AG09309 (cell line): ENCODE measurements at regions not wholly inside any gene's neighbourhood (a gene's known extent, or its start where the extent isn't known, plus 50 kb on each side); places are given as distances from the start of the nearest gene placed in this dataset.

Source experiments
- DNase-seq: peaks from one replicate; pipeline ENCODE4 v3.0.0-alpha.2; 2010; ENCODE audit warnings: low read depth
- H3K4me3 ChIP-seq: 2 replicates; pipeline ENCODE4 v1.5.1; 2011; ENCODE audit warnings: mild to moderate bottlenecking, low read depth, low read length, moderate library complexity; ENCODE audit not compliant: control insufficient read depth
- TF ChIP-seq, protein P1 (sequence below): IDR thresholded peaks from 2 replicates; pipeline ENCODE4 v1.5.1; 2011; ENCODE audit warnings: mild to moderate bottlenecking, low read depth, low read length, inconsistent platforms; ENCODE audit not compliant: insufficient read depth, control insufficient read depth; ENCODE audit errors: missing control alignments

GRCh38 chr22:27269751-27270543 lies 531.6 kb downstream of the MN1 start:
- TF ChIP-seq, protein P1, sequence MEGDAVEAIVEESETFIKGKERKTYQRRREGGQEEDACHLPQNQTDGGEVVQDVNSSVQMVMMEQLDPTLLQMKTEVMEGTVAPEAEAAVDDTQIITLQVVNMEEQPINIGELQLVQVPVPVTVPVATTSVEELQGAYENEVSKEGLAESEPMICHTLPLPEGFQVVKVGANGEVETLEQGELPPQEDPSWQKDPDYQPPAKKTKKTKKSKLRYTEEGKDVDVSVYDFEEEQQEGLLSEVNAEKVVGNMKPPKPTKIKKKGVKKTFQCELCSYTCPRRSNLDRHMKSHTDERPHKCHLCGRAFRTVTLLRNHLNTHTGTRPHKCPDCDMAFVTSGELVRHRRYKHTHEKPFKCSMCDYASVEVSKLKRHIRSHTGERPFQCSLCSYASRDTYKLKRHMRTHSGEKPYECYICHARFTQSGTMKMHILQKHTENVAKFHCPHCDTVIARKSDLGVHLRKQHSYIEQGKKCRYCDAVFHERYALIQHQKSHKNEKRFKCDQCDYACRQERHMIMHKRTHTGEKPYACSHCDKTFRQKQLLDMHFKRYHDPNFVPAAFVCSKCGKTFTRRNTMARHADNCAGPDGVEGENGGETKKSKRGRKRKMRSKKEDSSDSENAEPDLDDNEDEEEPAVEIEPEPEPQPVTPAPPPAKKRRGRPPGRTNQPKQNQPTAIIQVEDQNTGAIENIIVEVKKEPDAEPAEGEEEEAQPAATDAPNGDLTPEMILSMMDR: no peak
- DNase-seq: no peak
- no peak overlapping the region for H3K4me3 ChIP-seq

DNA sequence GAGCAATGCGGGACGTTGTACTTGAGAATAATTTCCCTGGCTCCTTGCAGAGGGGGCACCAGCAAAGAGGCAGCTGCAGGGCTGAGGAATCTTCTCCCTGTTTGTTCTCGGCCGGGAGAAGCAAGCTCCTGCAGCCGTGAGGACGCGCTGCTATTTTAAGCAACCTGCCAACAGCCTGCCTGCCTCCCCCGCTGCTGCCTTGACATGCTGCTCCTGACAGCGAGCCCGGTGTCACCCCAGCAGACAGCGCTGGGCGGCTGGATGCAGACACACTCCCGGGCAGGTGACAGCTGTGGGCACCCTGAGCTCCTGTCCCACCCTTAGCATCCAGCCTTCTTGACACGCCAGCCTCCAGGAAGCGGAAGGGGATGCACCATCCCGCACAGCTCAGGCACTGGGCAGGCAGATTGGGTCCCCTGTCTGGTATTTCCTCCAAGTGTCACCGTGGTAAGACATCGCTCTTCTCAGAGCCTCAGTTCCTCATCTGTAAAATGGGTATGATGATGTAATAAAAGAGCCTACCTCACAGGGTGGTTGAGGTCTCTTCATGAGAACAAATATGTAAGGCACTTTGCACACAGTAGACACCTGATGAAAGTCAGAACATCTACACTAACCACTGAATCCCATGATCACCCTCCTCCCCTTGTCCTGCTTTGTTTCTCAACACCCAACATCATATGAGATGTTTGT lies 530.6 kb downstream of the MN1 start:
- DNase-seq: no peak
- no peak overlapping the region for H3K4me3 ChIP-seq
- TF ChIP-seq, protein P1: no peak

GRCh38 chr22:27273436-27273835 lies 528.1 kb downstream of the MN1 start:
- DNase-seq: no peak
- TF ChIP-seq, protein P1: no peak

DNA sequence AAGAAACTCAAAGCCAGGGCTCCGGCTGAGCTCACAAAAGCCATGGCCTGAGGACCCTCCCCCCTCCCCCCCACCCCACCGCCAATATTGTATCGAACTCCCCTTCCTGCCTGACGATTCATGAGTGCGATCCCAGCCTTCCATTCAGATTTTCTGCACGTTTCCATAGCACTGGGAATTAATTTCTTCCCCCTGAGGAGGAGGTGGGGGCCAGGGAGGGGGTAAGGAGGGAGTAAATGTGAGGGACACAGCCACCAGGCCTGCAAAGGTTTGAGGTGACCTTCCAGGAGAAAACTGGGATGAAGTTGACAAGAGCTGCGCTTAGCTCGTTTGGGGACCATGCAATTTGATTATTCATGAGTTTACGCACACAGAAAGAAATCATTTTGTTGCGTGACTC lies 527.7 kb downstream of the MN1 start:
- TF ChIP-seq, protein P1: no peak
- no peak for DNase-seq
- H3K4me3 ChIP-seq: no peak overlapping the region

More at GRCh38 chr22:27273436-27273835, 528.1 kb downstream of the MN1 start:
- H3K4me3 ChIP-seq: no peak overlapping the region

DNA sequence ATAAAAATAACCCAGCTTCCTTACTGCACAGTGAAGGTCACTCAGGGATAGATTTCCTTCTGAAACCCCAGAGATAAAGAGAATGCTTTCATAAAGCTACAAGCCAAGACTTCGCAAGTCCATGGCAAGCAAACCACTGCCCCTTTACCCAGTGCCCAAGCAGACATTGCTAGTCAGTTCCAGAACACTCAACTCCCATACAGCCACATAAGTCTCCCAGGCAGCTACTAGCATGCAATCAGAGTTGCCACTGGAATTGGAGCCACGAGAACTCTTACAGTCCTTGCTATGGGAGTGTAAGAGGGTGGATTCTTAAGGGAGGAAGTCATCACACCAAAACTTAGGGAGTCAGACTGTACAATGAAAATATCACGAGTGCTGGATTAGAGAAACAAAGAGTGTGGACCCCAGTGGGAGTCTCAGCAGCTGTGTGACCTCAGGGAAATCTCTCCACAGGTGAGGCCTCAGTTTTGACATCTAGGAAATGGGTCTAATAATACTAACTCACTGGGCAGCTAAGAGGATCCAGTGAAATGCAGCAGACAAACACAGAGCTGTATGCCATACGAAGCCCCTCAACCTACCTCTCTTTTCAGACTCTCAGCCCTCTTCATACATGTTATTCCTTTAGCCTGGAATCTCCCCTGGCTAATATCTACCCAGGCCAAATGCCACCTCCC lies 526.6 kb downstream of the MN1 start:
- no peak overlapping the region for H3K4me3 ChIP-seq
- TF ChIP-seq, protein P1: no peak
- peak; percentile 8 for DNase-seq

DNA sequence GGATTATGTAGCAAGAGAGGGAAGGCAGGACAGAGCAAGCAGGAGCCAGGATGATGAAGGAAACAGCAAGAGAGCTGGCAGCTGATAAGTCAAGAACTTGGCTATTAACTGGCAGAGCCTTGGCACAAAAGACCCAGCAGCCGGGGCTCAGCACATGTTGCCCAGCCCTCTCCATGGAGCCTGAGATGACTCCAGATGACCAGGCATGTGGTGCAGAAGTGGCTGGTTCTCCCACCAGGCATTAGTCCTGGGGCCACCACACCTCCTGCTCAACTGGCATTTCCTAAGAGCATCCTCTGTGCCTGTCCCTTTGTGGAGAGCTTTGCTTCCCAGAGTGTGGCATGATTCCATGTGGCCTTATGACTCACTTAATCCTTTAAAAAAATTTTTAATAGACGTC lies 522.6 kb downstream of the MN1 start:
- DNase-seq: no peak
- no peak overlapping the region for H3K4me3 ChIP-seq
- TF ChIP-seq, protein P1: no peak
